ENCODE measurements at regions not wholly inside any gene's neighbourhood (a gene's known extent, or its start where the extent isn't known, plus 50 kb on each side); places are given as distances from the start of the nearest gene placed in this dataset.
"Not testable (repeated sequence)": the region's sequence is repeated elsewhere in the genome, so short reads cannot be mapped to it uniquely, and the experiment has no call there.

GRCh38 chr6:80503660-80504059 is 397.2 kb downstream of the BCKDHB start:
- H3K9me3 ChIP-seq (ENCODE audit: control insufficient read depth in 4 of 4, insufficient read depth in 3 of 4, low read length in 3 of 4), result no peaks in the 10 kb centered on the region
- H3K9ac ChIP-seq (ENCODE audit: insufficient read depth in 1 of 2, low read length in 2 of 2), result no peak overlapping the region
- DNase-seq, result no peak
- no peak for ATAC-seq (ENCODE audit: insufficient read depth, low FRiP score)
- H3K36me3 ChIP-seq (ENCODE audit: control insufficient read depth in 4 of 4, insufficient read depth in 4 of 4, low read length in 4 of 4), result no peaks in the 10 kb centered on the region
- H3K4me1 ChIP-seq (ENCODE audit: control insufficient read depth in 5 of 5, insufficient read depth in 5 of 5, low read length in 5 of 5), result peaks cover 0 to 1% (median 0%) of the 10 kb centered on the region in 5 donors
- H3K27ac ChIP-seq (ENCODE audit: low read depth in 1 of 2, low read length in 1 of 2), result no peak overlapping the region
- TF ChIP-seq CTCF (IDR thresholded peaks at IDR 0.05; ENCODE audit: control extremely low read depth, extremely low read depth), result no peak
- no peak overlapping the region for H3K4me3 ChIP-seq
- WGBS, 2 donors, result 86 to 88% methylated on average over 2 of the region's 2 CpGs
- no peaks in the 10 kb centered on the region for H3K27me3 ChIP-seq (ENCODE audit: control insufficient read depth in 3 of 3, insufficient read depth in 3 of 3, low read length in 2 of 3)

- no peaks in the 10 kb centered on the region for H3K9me3 ChIP-seq (ENCODE audit: control insufficient read depth in 4 of 4, insufficient read depth in 3 of 4, low read length in 3 of 4)
- ATAC-seq (ENCODE audit: insufficient read depth, low FRiP score) (no peak), DNase-seq (peak in 1 of 3 donors; percentile 40)
- H3K27me3 ChIP-seq (ENCODE audit: control insufficient read depth in 3 of 3, insufficient read depth in 3 of 3, low read length in 2 of 3), result no peaks in the 10 kb centered on the region
- H3K4me3 ChIP-seq, result no peak overlapping the region
- no peaks in the 10 kb centered on the region for H3K36me3 ChIP-seq (ENCODE audit: control insufficient read depth in 4 of 4, insufficient read depth in 4 of 4, low read length in 4 of 4)
- no peak overlapping the region for H3K27ac ChIP-seq (ENCODE audit: low read depth in 1 of 2, low read length in 1 of 2)
- no peak for TF ChIP-seq CTCF (IDR thresholded peaks at IDR 0.05; ENCODE audit: control extremely low read depth, extremely low read depth)
- no peaks in the 10 kb centered on the region for H3K4me1 ChIP-seq (ENCODE audit: control insufficient read depth in 5 of 5, insufficient read depth in 5 of 5, low read length in 5 of 5)
- H3K9ac ChIP-seq (ENCODE audit: insufficient read depth in 1 of 2, low read length in 2 of 2), result no peak overlapping the region
- 64 to 66% methylated on average over 1 of the region's 1 CpG for WGBS, 2 donors
Measured at GRCh38 chr6:80502871-80503270, 396.4 kb downstream of the BCKDHB start.

- H3K4me3 ChIP-seq, result no peak overlapping the region
- no peak overlapping the region for H3K27ac ChIP-seq (ENCODE audit: low read depth in 1 of 2, low read length in 1 of 2)
- no peak for TF ChIP-seq CTCF (IDR thresholded peaks at IDR 0.05; ENCODE audit: control extremely low read depth, extremely low read depth)
- H3K36me3 ChIP-seq (ENCODE audit: control insufficient read depth in 4 of 4, insufficient read depth in 4 of 4, low read length in 4 of 4), result no peaks in the 10 kb centered on the region
- 71 to 84% methylated on average over 4 of the region's 4 CpGs for WGBS, 2 donors
- no peaks in the 10 kb centered on the region for H3K4me1 ChIP-seq (ENCODE audit: control insufficient read depth in 5 of 5, insufficient read depth in 5 of 5, low read length in 5 of 5)
- H3K27me3 ChIP-seq (ENCODE audit: control insufficient read depth in 3 of 3, insufficient read depth in 3 of 3, low read length in 2 of 3), result no peaks in the 10 kb centered on the region
- ATAC-seq (ENCODE audit: insufficient read depth, low FRiP score) (no peak), DNase-seq (no peak)
- no peaks in the 10 kb centered on the region for H3K9me3 ChIP-seq (ENCODE audit: control insufficient read depth in 4 of 4, insufficient read depth in 3 of 4, low read length in 3 of 4)
- no peak overlapping the region for H3K9ac ChIP-seq (ENCODE audit: insufficient read depth in 1 of 2, low read length in 2 of 2)
Measured at GRCh38 chr6:80501636-80502035, 395.2 kb downstream of the BCKDHB start.

GRCh38 chr6:80497696-80498486 is 391.4 kb downstream of the BCKDHB start:
- DNase-seq, result not testable (repeated sequence)
- WGBS, 2 donors, result 77 to 78% methylated on average over 16 to 18 of the region's 18 CpGs

More at GRCh38 chr6:80497696-80498486, 391.4 kb downstream of the BCKDHB start:
- H3K27me3 ChIP-seq (ENCODE audit: control insufficient read depth in 3 of 3, insufficient read depth in 3 of 3, low read length in 2 of 3); H3K4me3 ChIP-seq; H3K27ac ChIP-seq (ENCODE audit: low read depth in 1 of 2, low read length in 1 of 2); ATAC-seq (ENCODE audit: insufficient read depth, low FRiP score); H3K4me1 ChIP-seq (ENCODE audit: control insufficient read depth in 5 of 5, insufficient read depth in 5 of 5, low read length in 5 of 5); H3K36me3 ChIP-seq (ENCODE audit: control insufficient read depth in 4 of 4, insufficient read depth in 4 of 4, low read length in 4 of 4); H3K9ac ChIP-seq (ENCODE audit: insufficient read depth in 1 of 2, low read length in 2 of 2); H3K9me3 ChIP-seq (ENCODE audit: control insufficient read depth in 4 of 4, insufficient read depth in 3 of 4, low read length in 3 of 4): not testable (repeated sequence)

Data from lung (tissue), 11 donors.